HepG2 (cell line): ENCODE measurements at regions not wholly inside any gene's neighbourhood (a gene's known extent, or its start where the extent isn't known, plus 50 kb on each side); places are given as distances from the start of the nearest gene placed in this dataset.

Experiments
- ATAC-seq: fragments of 200-7000 bp; cut with Tn5 transposase; 3 replicates; pipeline ENCODE4 v1.9.1; 2020; ENCODE audit warnings: mild to moderate bottlenecking, moderate library complexity
- BruUV-seq: library from RNA; stranded (reverse); fragments of 400-500 nt; replicated peaks from 2 replicates; lab custom pipeline; 2021; lab: Mats Ljungman, UMichigan
- CTCF ChIA-PET: fragments of 300-600 bp; formaldehyde crosslinking; extraction: SDS; loops from one replicate; lab custom pipeline; 2021; ENCODE audit warnings: low total read pairs, inconsistent platforms, low intra/inter-chr PET ratio; lab: Yijun Ruan, JAX
- POLR2A ChIA-PET: fragments of 350-600 bp; sonication (Branson Sonifier 250); formaldehyde crosslinking; loops from one replicate; lab custom pipeline; 2020; ENCODE audit warnings: antibody characterized with exemption, inconsistent platforms; lab: Yijun Ruan, JAX
- DNase-seq: peaks from one replicate; pipeline ENCODE4 v3.0.0-alpha.2; 2015; ENCODE audit warnings: low spot score
- FAIRE-seq: peaks from 3 replicates; lab custom pipeline; 2011; peaks lifted over from hg19 to GRCh38; lab: Jason Lieb, UNC
- H2AFZ ChIP-seq: one replicate; pipeline ENCODE4 v1.6.1; 2011; ENCODE audit warnings: low read length, inconsistent platforms
- H3K27ac ChIP-seq: fragments of 300-600 bp; 3 replicates; pipeline ENCODE4 v1.8.0; 2011; ENCODE audit warnings: mixed run types, mild to moderate bottlenecking, mixed read lengths, low read length, inconsistent platforms; ENCODE audit not compliant: insufficient read depth; ENCODE audit errors: extremely low read length
- H3K27me3 ChIP-seq, 2 experiments: fragments of 200-600 bp in 1 of 2; 2 replicates in 1 of 2; 3 replicates in 1 of 2; pipeline versions ENCODE4 v1.6.0 to v1.8.0; 2011; ENCODE audit warnings: low read length in 2 of 2, mild to moderate bottlenecking in 2 of 2, moderate library complexity in 2 of 2, inconsistent platforms in 1 of 2; ENCODE audit not compliant: insufficient read depth in 2 of 2, control insufficient read depth in 1 of 2
- H3K36me3 ChIP-seq, 2 experiments: fragments of 200-600 bp in 1 of 2; replicated peaks in 1 of 2; 2 replicates in 1 of 2; 3 replicates in 1 of 2; pipeline versions ENCODE4 v1.5.1 to v1.8.0; 2011; ENCODE audit warnings: low read length in 2 of 2, inconsistent platforms in 1 of 2; ENCODE audit not compliant: insufficient read depth in 2 of 2, control insufficient read depth in 1 of 2
- H3K4me1 ChIP-seq: 2 replicates; pipeline ENCODE4 v1.5.1; 2012; ENCODE audit warnings: low read length, inconsistent platforms; ENCODE audit not compliant: insufficient read depth
- H3K4me2 ChIP-seq: 2 replicates; pipeline ENCODE4 v1.6.0; 2011; ENCODE audit warnings: low read depth, low read length, inconsistent platforms
- H3K4me3 ChIP-seq, 3 experiments: fragments of 200-600 bp in 1 of 3; sonication (generic), shearing (Covaris generic) in 1 of 3; replicated peaks in 1 of 3; 2 replicates each; pipeline ENCODE4 v1.5.1; 2011 to 2016; ENCODE audit warnings: low read length in 3 of 3, inconsistent platforms in 2 of 3, low read depth in 2 of 3, mild to moderate bottlenecking in 2 of 3, control low read depth in 1 of 3, mixed read lengths in 1 of 3; ENCODE audit not compliant: insufficient read depth in 1 of 3
- H3K79me2 ChIP-seq: one replicate; pipeline ENCODE4 v1.6.1; 2011; ENCODE audit warnings: low read length, inconsistent platforms; ENCODE audit not compliant: insufficient read depth
- H3K9ac ChIP-seq: 2 replicates; pipeline ENCODE4 v1.6.0; 2011; ENCODE audit warnings: mild to moderate bottlenecking, low read depth, low read length, inconsistent platforms; ENCODE audit not compliant: insufficient read depth
- H3K9me3 ChIP-seq: 2 replicates; pipeline ENCODE4 v1.5.1; 2012; ENCODE audit warnings: mild to moderate bottlenecking, low read length
- H4K20me1 ChIP-seq: 2 replicates; pipeline ENCODE4 v1.6.0; 2011; ENCODE audit warnings: inconsistent platforms, mild to moderate bottlenecking, low read length, moderate library complexity; ENCODE audit not compliant: insufficient read depth
- DRAP1 ChIP-seq: IDR thresholded peaks from 2 replicates; pipeline ENCODE4 v1.6.1; 2016; ENCODE audit warnings: missing genetic modification reagents, missing compliant biosample characterization
- ELF3 ChIP-seq: IDR thresholded peaks from 2 replicates; pipeline ENCODE4 v1.6.1; 2016; ENCODE audit warnings: missing genetic modification reagents, missing compliant biosample characterization
- HMGA1 ChIP-seq: sonication (generic); formaldehyde crosslinking; conservative IDR thresholded peaks from 2 replicates; pipeline ENCODE4 v1.4.0; 2020; ENCODE audit warnings: missing genetic modification reagents
- KDM5B ChIP-seq: sonication (generic); formaldehyde crosslinking; IDR thresholded peaks from 2 replicates; pipeline ENCODE4 v1.4.0; 2020; ENCODE audit warnings: missing genetic modification reagents, mild to moderate bottlenecking, borderline replicate concordance
- PRPF4 ChIP-seq: fragments of 200-400 bp; formaldehyde crosslinking; IDR thresholded peaks from 2 replicates; pipeline ENCODE4 v1.6.1; 2016; ENCODE audit warnings: low read length, low read depth; ENCODE audit not compliant: poor library complexity, severe bottlenecking
- STAT5B ChIP-seq: sonication (generic); formaldehyde crosslinking; IDR thresholded peaks from 2 replicates; pipeline ENCODE4 v1.4.0; 2020; ENCODE audit warnings: missing genetic modification reagents
- TBX2 ChIP-seq: sonication (generic); formaldehyde crosslinking; IDR thresholded peaks from 2 replicates; pipeline ENCODE4 v1.5.0; 2020; ENCODE audit warnings: missing genetic modification reagents, mild to moderate bottlenecking, borderline replicate concordance
- ZNF33A ChIP-seq: sonication (generic); formaldehyde crosslinking; IDR thresholded peaks from 2 replicates; pipeline ENCODE4 v1.5.1; 2020; ENCODE audit warnings: missing genetic modification reagents, mild to moderate bottlenecking, moderate library complexity, borderline replicate concordance
- ZNF557 ChIP-seq: sonication (generic); formaldehyde crosslinking; IDR thresholded peaks from 2 replicates; pipeline ENCODE4 v1.4.0; 2020; ENCODE audit warnings: missing genetic modification reagents
- ZNF577 ChIP-seq: sonication (generic); formaldehyde crosslinking; IDR thresholded peaks from 2 replicates; pipeline ENCODE4 v1.4.0; 2020; ENCODE audit warnings: mild to moderate bottlenecking, low read depth, missing genetic modification reagents, borderline replicate concordance
- WGBS: methylation state at CpG from one replicate; pipeline ENCODE4 v1.1.6; 2017; ENCODE audit warnings: low lambda C conversion rate; 5-methylcytosine and 5-hydroxymethylcytosine counted together
- in situ Hi-C: cut with HindIII; loops from 2 replicates; pipeline ENCODE4 v1.10.0; 2017; ENCODE audit warnings: low pct_unique_long_range_greater_than_20kb; ENCODE audit not compliant: extremely low pct_ligation_motif_present
- intact Hi-C: fragments of 100-400 bp; cut with micrococcal nuclease; formaldehyde crosslinking; loops from one replicate; pipeline ENCODE4 v1.10.0; 2022; ENCODE audit not compliant: unreplicated experiment

- TF ChIP-seq ELF3 (CRISPR knock-in tag) (no peak), PRPF4 (no peak), ZNF33A (CRISPR knock-in tag) (no peak), TBX2 (no peak)
These were observed 265.4 kb downstream of the SKIDA1 start (continued) for GRCh38 chr10:21260066-21260465.

- intact Hi-C loops (no loop called here), in situ Hi-C loops (no loop called here)
- H3K4me2 ChIP-seq = no peak overlapping the region
- no peak for ATAC-seq
- no TSS peak for BruUV-seq
- TF ChIP-seq HMGA1 (no peak), STAT5B (CRISPR knock-in tag) (no peak), DRAP1 (CRISPR knock-in tag) (no peak), ZNF577 (no peak), KDM5B (CRISPR knock-in tag) (no peak), ZNF557 (CRISPR knock-in tag) (no peak)
- no peak overlapping the region for H2AFZ ChIP-seq
- no peaks in the 10 kb centered on the region for H4K20me1 ChIP-seq
- no peaks in the 10 kb centered on the region for H3K36me3 ChIP-seq
- no peaks in the 10 kb centered on the region for H3K9me3 ChIP-seq
- no peaks in the 10 kb centered on the region for H3K4me1 ChIP-seq
- 72% methylated on average over 2 of the region's 2 CpGs for WGBS
- no peak for FAIRE-seq
- no peak overlapping the region for H3K9ac ChIP-seq
- ChIA-PET CTCF (no interaction called here), POLR2A (no interaction called here)
- no peak for DNase-seq
- H3K27ac ChIP-seq = no peak overlapping the region
- no peak overlapping the region for H3K4me3 ChIP-seq
- no peaks in the 10 kb centered on the region for H3K79me2 ChIP-seq
- 0 out of 5 replicates have a peak, but pooled peaks cover 0 to 13% of the 10 kb centered on the region in 2 experiments for H3K27me3 ChIP-seq
These were observed 267.6 kb downstream of the SKIDA1 start for GRCh38 chr10:21257919-21258318.
